ENCODE measurements at regions not wholly inside any gene's neighbourhood (a gene's known extent, or its start where the extent isn't known, plus 50 kb on each side); places are given as distances from the start of the nearest gene placed in this dataset.
"Not testable (repeated sequence)": the region's sequence is repeated elsewhere in the genome, so short reads cannot be mapped to it uniquely, and the experiment has no call there.

DNA sequence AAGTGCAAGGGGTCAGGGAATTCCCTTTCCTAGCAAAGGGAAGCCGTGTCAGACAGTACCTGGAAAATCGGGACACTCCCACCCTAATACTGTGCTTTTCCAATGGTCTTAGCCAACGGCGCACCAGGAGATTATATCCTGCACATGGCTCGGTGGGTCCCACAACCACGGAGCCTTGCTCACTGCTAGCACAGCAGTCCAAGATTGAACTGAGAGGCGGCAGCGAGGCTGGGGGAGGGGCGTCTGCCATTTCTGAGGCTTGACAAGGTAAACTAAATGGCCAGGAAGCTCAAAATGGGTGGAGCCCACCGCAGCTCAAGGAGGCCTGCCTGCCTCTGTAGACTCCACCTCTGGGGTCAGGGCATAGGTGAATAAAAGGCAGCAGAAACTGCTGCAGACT, 76.5 kb upstream of the LINC00632 start:
- H3K27me3 ChIP-seq; H3K27ac ChIP-seq; H3K4me3 ChIP-seq; H3K4me1 ChIP-seq; intact Hi-C loops (cut with DNase I); H3K36me3 ChIP-seq; DNase-seq (ENCODE audit: low spot score in 2 of 2); H3K9me3 ChIP-seq: not testable (repeated sequence)

DNA sequence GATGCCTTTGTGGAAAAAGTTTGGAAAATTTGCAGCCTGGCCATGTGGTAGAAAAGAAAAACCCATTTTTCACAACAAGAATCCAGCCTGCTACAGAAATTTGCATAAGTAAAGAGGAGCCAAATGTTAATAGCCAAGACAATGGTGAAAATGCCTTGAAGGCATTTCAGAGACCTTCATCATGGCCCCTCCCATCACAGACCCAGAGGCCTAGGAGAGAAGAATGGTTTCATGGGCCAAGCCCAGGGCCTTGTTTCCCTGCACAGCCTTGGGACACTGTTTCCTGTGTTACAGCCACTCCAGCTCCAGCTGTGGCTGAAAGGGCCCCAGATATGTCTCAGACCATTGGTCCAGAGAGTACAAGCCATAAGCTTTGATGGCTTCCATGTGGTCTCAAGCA, 101.4 kb upstream of the LINC00632 start:
- intact Hi-C loops (cut with DNase I), result no loop called here
- DNase-seq (ENCODE audit: low spot score in 2 of 2), result no peak
- H3K9me3 ChIP-seq, result no peaks in the 10 kb centered on the region

DNA sequence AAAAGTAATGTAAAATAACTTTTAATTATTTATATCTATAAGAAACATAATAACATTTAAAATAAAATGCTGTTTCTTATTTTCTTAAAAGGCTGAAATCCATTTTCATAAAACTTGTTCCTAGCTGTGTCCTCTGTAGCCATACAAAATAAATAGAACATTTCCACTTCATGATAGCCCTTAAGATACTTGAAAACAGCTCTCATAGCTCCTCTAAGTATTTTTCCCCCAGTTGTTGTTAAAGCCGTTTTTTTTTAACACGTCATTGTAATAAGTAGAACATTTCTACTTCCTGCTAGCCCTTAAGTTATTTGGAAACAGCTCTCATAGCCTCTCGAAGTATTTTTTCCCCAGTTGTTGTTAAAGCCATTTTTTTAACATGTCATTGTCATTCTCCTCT, 97.3 kb upstream of the SOX3 start:
- Histone ChIP-seq H3K36me3 (no peaks in the 10 kb centered on the region), H3K4me3 (no peak overlapping the region), H3K27ac (no peak overlapping the region), H3K9me3 (no peaks in the 10 kb centered on the region), H3K4me1 (no peaks in the 10 kb centered on the region), H3K27me3 (no peaks in the 10 kb centered on the region)
- TF ChIP-seq, protein P1, sequence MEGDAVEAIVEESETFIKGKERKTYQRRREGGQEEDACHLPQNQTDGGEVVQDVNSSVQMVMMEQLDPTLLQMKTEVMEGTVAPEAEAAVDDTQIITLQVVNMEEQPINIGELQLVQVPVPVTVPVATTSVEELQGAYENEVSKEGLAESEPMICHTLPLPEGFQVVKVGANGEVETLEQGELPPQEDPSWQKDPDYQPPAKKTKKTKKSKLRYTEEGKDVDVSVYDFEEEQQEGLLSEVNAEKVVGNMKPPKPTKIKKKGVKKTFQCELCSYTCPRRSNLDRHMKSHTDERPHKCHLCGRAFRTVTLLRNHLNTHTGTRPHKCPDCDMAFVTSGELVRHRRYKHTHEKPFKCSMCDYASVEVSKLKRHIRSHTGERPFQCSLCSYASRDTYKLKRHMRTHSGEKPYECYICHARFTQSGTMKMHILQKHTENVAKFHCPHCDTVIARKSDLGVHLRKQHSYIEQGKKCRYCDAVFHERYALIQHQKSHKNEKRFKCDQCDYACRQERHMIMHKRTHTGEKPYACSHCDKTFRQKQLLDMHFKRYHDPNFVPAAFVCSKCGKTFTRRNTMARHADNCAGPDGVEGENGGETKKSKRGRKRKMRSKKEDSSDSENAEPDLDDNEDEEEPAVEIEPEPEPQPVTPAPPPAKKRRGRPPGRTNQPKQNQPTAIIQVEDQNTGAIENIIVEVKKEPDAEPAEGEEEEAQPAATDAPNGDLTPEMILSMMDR (IDR thresholded peaks at IDR 0.05), result no peak
- DNase-seq (ENCODE audit: low spot score in 2 of 2), result no peak
- intact Hi-C loops (cut with DNase I), result no loop called here

More for the DNA sequence above, 101.4 kb upstream of the LINC00632 start:
- Histone ChIP-seq H3K27ac (no peak overlapping the region), H3K4me3 (no peak overlapping the region), H3K36me3 (no peaks in the 10 kb centered on the region), H3K27me3 (no peaks in the 10 kb centered on the region), H3K4me1 (no peaks in the 10 kb centered on the region)
- TF ChIP-seq, protein P1 (IDR thresholded peaks at IDR 0.05), result no peak

DNA sequence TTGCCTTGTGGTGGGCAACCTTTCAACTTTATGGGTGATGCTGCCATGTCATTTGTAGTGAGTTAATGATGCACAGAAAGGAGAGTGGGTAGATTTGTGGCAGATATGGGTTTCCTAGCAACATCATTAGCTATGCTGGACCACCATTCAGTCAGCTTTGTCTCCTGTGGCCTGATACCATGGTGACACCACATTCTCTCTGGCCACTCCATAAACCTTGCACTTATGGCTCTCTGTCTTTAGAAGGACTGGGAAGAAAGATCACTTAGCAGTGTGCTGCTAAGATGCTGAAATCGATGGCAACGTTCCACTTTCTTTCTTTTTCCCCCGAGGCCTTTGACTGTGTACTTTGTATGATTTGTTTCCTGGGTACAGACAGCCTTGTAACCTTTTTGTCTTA, 95.0 kb upstream of the SOX3 start:
- Histone ChIP-seq H3K27me3 (no peaks in the 10 kb centered on the region), H3K4me3 (no peak overlapping the region), H3K9me3 (no peaks in the 10 kb centered on the region), H3K4me1 (no peaks in the 10 kb centered on the region), H3K27ac (no peak overlapping the region), H3K36me3 (no peaks in the 10 kb centered on the region)
- TF ChIP-seq, protein P1 (IDR thresholded peaks at IDR 0.05), result no peak
- DNase-seq (ENCODE audit: low spot score in 2 of 2), result no peak
- intact Hi-C loops (cut with DNase I), result no loop called here

DNA sequence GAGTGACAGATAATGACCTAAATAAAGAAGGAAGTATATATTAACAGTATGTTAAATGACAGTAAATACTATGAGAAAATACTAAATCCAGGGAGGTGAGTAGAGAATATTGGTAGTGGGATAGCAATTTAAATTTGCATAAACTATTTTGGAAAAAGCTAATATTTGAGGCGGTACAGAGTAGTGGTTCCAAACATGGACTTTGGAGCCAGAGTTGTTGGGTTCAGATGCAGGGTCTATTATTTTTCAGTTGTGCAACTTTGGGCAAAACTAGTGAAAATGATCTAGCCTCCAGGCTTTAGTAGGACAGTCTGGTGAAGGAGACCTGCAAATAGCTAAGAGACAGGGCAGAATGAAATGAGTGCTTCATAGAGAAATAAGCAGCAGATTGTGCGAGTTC, 84.8 kb upstream of the SOX3 start:
- no peak overlapping the region for H3K4me3 ChIP-seq
- DNase-seq (ENCODE audit: low spot score in 2 of 2), result no peak
- H3K36me3 ChIP-seq, result no peaks in the 10 kb centered on the region
- TF ChIP-seq, protein P1 (IDR thresholded peaks at IDR 0.05), result no peak
- H3K4me1 ChIP-seq, result no peaks in the 10 kb centered on the region
- no peak overlapping the region for H3K27ac ChIP-seq
- no peaks in the 10 kb centered on the region for H3K9me3 ChIP-seq
- H3K27me3 ChIP-seq, result no peaks in the 10 kb centered on the region
- intact Hi-C loops (cut with DNase I), result no loop called here

DNA sequence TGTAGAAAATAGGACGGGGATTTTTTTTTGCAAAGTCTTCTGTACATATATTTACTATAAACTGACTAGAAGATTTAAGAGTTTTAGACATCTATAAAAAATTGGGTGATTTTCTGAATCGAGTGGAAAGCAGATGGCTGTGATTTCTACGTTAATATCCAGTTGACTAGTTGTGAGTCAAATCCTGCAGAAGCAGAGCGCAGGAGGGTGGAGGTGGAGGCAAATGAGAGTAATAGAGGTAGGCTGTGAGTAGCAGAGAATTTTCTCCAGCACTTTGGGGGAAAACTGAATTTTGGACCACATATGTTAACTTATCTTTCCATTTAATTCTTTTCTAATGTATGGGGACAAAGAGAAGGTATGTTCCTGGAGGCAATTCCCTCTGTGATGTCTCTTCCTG, 82.1 kb upstream of the SOX3 start:
- TF ChIP-seq, protein P1 (IDR thresholded peaks at IDR 0.05), result no peak
- Histone ChIP-seq H3K4me3 (no peak overlapping the region), H3K4me1 (no peaks in the 10 kb centered on the region), H3K9me3 (no peaks in the 10 kb centered on the region), H3K27ac (no peak overlapping the region), H3K27me3 (no peaks in the 10 kb centered on the region), H3K36me3 (no peaks in the 10 kb centered on the region)
- intact Hi-C loops (cut with DNase I), result no loop called here
- no peak for DNase-seq (ENCODE audit: low spot score in 2 of 2)

Data from ascending aorta (tissue), 2 donors.